Lung (tissue), 11 donors: ENCODE measurements at regions not wholly inside any gene's neighbourhood (a gene's known extent, or its start where the extent isn't known, plus 50 kb on each side); places are given as distances from the start of the nearest gene placed in this dataset.

Experiments used
- ATAC-seq: fragments of 200-7000 bp; cut with Tn5 transposase; one replicate; pipeline ENCODE4 v1.9.1; 2020; ENCODE audit warnings: moderate number of reproducible peaks; ENCODE audit not compliant: insufficient read depth, low FRiP score
- DNase-seq, 3 donors: peaks; one replicate each; pipeline ENCODE4 v3.0.0-alpha.2; 2013 to 2017
- H3K27ac ChIP-seq, 2 donors: one replicate each; pipeline ENCODE4 v1.5.1; 2013; ENCODE audit warnings: mild to moderate bottlenecking in 2 of 2, moderate library complexity in 2 of 2, control low read depth in 1 of 2, inconsistent platforms in 1 of 2, low read depth in 1 of 2, low read length in 1 of 2
- H3K27me3 ChIP-seq, 3 donors: one replicate each; pipeline ENCODE4 v1.5.1; 2013; ENCODE audit warnings: low read length in 2 of 3; ENCODE audit not compliant: control insufficient read depth in 3 of 3, insufficient read depth in 3 of 3
- H3K36me3 ChIP-seq, 4 donors: one replicate each; pipeline ENCODE4 v1.5.1; 2013; ENCODE audit warnings: low read length in 4 of 4, mild to moderate bottlenecking in 1 of 4, moderate library complexity in 1 of 4; ENCODE audit not compliant: control insufficient read depth in 4 of 4, insufficient read depth in 4 of 4
- H3K4me1 ChIP-seq, 5 donors: one replicate each; pipeline ENCODE4 v1.5.1; 2013; ENCODE audit warnings: low read length in 5 of 5, mild to moderate bottlenecking in 2 of 5, moderate library complexity in 1 of 5; ENCODE audit not compliant: control insufficient read depth in 5 of 5, insufficient read depth in 5 of 5
- H3K4me3 ChIP-seq: one replicate; pipeline ENCODE4 v1.5.1; 2013; ENCODE audit warnings: mild to moderate bottlenecking, control low read depth, moderate library complexity
- H3K9ac ChIP-seq, 2 donors: one replicate each; pipeline ENCODE4 v1.5.1; 2013; ENCODE audit warnings: low read length in 2 of 2, control low read depth in 1 of 2; ENCODE audit not compliant: insufficient read depth in 1 of 2
- H3K9me3 ChIP-seq, 4 donors: one replicate each; pipeline ENCODE4 v1.5.1; 2013; ENCODE audit warnings: low read length in 3 of 4, mild to moderate bottlenecking in 1 of 4, moderate library complexity in 1 of 4; ENCODE audit not compliant: control insufficient read depth in 4 of 4, insufficient read depth in 3 of 4
- WGBS, 2 donors: extraction: QIAGEN DNeasy Blood & Tissue Kit; methylation state at CpG; one replicate each; pipeline ENCODE4 v1.1.7; 2013; 5-methylcytosine and 5-hydroxymethylcytosine counted together
- TF ChIP-seq, protein P1 (sequence below): IDR thresholded peaks from 2 replicates; pipeline ENCODE4 v1.5.1; 2012; ENCODE audit warnings: mild to moderate bottlenecking; ENCODE audit errors: control extremely low read depth, extremely low read depth
- donor health status: control.
- donor health status: control.
- donor health status: Bipolar disorder and iron deficiency.
- donor health status: healthy.
- donor health status: DM: yes; HTN: yes; CAD: no.

GRCh38 chr5:87786471-87786870 is 373.7 kb upstream of the CCNH start:
- WGBS, 2 donors: 52 to 61% methylated on average over 1 of the region's 1 CpG
- H3K36me3 ChIP-seq: no peaks in the 10 kb centered on the region
- TF ChIP-seq, protein P1, sequence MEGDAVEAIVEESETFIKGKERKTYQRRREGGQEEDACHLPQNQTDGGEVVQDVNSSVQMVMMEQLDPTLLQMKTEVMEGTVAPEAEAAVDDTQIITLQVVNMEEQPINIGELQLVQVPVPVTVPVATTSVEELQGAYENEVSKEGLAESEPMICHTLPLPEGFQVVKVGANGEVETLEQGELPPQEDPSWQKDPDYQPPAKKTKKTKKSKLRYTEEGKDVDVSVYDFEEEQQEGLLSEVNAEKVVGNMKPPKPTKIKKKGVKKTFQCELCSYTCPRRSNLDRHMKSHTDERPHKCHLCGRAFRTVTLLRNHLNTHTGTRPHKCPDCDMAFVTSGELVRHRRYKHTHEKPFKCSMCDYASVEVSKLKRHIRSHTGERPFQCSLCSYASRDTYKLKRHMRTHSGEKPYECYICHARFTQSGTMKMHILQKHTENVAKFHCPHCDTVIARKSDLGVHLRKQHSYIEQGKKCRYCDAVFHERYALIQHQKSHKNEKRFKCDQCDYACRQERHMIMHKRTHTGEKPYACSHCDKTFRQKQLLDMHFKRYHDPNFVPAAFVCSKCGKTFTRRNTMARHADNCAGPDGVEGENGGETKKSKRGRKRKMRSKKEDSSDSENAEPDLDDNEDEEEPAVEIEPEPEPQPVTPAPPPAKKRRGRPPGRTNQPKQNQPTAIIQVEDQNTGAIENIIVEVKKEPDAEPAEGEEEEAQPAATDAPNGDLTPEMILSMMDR: no peak

GRCh38 chr5:87785554-87786335 is 373.0 kb upstream of the CCNH start:
- Histone ChIP-seq H3K4me1 (no peaks in the 10 kb centered on the region), H3K36me3 (no peaks in the 10 kb centered on the region), H3K9me3 (no peaks in the 10 kb centered on the region), H3K27ac (no peak overlapping the region), H3K27me3 (peaks cover 0 to 29% (median 19%) of the 10 kb centered on the region in 3 donors), H3K4me3 (no peak overlapping the region), H3K9ac (no peak overlapping the region)
- DNase-seq: no peak
- no peak for ATAC-seq
- WGBS, 2 donors: 33 to 61% methylated on average over 4 of the region's 4 CpGs
- TF ChIP-seq, protein P1: no peak

More at GRCh38 chr5:87786471-87786870, 373.7 kb upstream of the CCNH start:
- DNase-seq: no peak
- no peak overlapping the region for H3K9ac ChIP-seq
- no peaks in the 10 kb centered on the region for H3K4me1 ChIP-seq
- peaks cover 0 to 26% (median 17%) of the 10 kb centered on the region in 3 donors for H3K27me3 ChIP-seq
- H3K27ac ChIP-seq: no peak overlapping the region
- H3K4me3 ChIP-seq: no peak overlapping the region
- H3K9me3 ChIP-seq: no peaks in the 10 kb centered on the region
- no peak for ATAC-seq

GRCh38 chr5:87784879-87785495 is 372.3 kb upstream of the CCNH start:
- WGBS, 2 donors: 67 to 73% methylated on average over 4 of the region's 4 CpGs
- Histone ChIP-seq H3K36me3 (no peaks in the 10 kb centered on the region), H3K4me3 (no peak overlapping the region), H3K27me3 (peaks cover 0 to 29% (median 19%) of the 10 kb centered on the region in 3 donors), H3K9me3 (no peaks in the 10 kb centered on the region), H3K9ac (no peak overlapping the region), H3K4me1 (no peaks in the 10 kb centered on the region), H3K27ac (no peak overlapping the region)
- no peak for DNase-seq
- no peak for ATAC-seq
- TF ChIP-seq, protein P1: no peak
